ENCODE measurements at regions not wholly inside any gene's neighbourhood (a gene's known extent, or its start where the extent isn't known, plus 50 kb on each side); places are given as distances from the start of the nearest gene placed in this dataset.

- DNase-seq (no peak), ATAC-seq (no peak)
- no peak for TF ChIP-seq CTCF (IDR thresholded peaks at IDR 0.05)
- H3K4me1 ChIP-seq, result no peaks in the 10 kb centered on the region
- H3K4me3 ChIP-seq, result no peak overlapping the region
- intact Hi-C loops (cut with DNase I), result no loop called here
- H3K9me3 ChIP-seq, result no peaks in the 10 kb centered on the region
- no peaks in the 10 kb centered on the region for H3K36me3 ChIP-seq (ENCODE audit: insufficient read depth in 1 of 2, low read depth in 1 of 2)
- peaks cover 0 to 3% (median 0%) of the 10 kb centered on the region in 3 donors for H3K27me3 ChIP-seq (ENCODE audit: insufficient read depth in 3 of 3, low read length in 2 of 3)
- no peak overlapping the region for H3K27ac ChIP-seq
- 49 to 58% (median 57%) methylated on average over 40 to 41 of the region's 41 CpGs for WGBS, 3 donors
Observed at GRCh38 chr10:43026039-43026973, 50.6 kb upstream of the RET start.

All from psoas muscle (tissue), 7 donors.